Fibroblast of mammary gland (primary cell): ENCODE measurements at regions not wholly inside any gene's neighbourhood (a gene's known extent, or its start where the extent isn't known, plus 50 kb on each side); places are given as distances from the start of the nearest gene placed in this dataset.

Experiments
- DNase-seq: peaks from one replicate; pipeline ENCODE4 v3.0.0-alpha.2; 2010; ENCODE audit warnings: low read depth
- H3K4me3 ChIP-seq: 2 replicates; pipeline ENCODE4 v1.5.1; 2011; ENCODE audit warnings: low read depth, mild to moderate bottlenecking, low read length, moderate library complexity; ENCODE audit not compliant: control insufficient read depth
- CTCF ChIP-seq: conservative IDR thresholded peaks from 2 replicates; pipeline ENCODE4 v1.5.1; 2011; ENCODE audit warnings: low read depth, low read length, inconsistent platforms; ENCODE audit not compliant: control insufficient read depth, insufficient read depth

- no peak for TF ChIP-seq CTCF
- no peak for DNase-seq
- H3K4me3 ChIP-seq = no peak overlapping the region
These were observed 227.6 kb downstream of the HAO1 start for GRCh38 chr20:7712661-7713060.

GRCh38 chr20:7714549-7714948, 225.7 kb downstream of the HAO1 start:
- no peak for DNase-seq
- no peak for TF ChIP-seq CTCF
- H3K4me3 ChIP-seq = no peak overlapping the region

- H3K4me3 ChIP-seq = no peak overlapping the region
- TF ChIP-seq CTCF = no peak
- DNase-seq = no peak
These were observed 223.8 kb downstream of the HAO1 start for GRCh38 chr20:7716286-7716972.

- no peak for TF ChIP-seq CTCF
- H3K4me3 ChIP-seq = no peak overlapping the region
- DNase-seq = peak; percentile 56
These were observed 217.7 kb downstream of the HAO1 start for GRCh38 chr20:7722564-7722963.

- no peak for TF ChIP-seq CTCF
- DNase-seq = peak; percentile 90
- no peak overlapping the region for H3K4me3 ChIP-seq
These were observed 217.0 kb downstream of the HAO1 start for GRCh38 chr20:7723284-7723683.

- TF ChIP-seq CTCF = no peak
- peak; percentile 55 for DNase-seq
- no peak overlapping the region for H3K4me3 ChIP-seq
These were observed 211.9 kb downstream of the HAO1 start for GRCh38 chr20:7728338-7728737.

- no peak for TF ChIP-seq CTCF
- DNase-seq = no peak
- H3K4me3 ChIP-seq = no peak overlapping the region
These were observed 206.0 kb downstream of the HAO1 start for GRCh38 chr20:7734216-7734615.
